Globus pallidus (tissue), 1 donor: ENCODE measurements at regions not wholly inside any gene's neighbourhood (a gene's known extent, or its start where the extent isn't known, plus 50 kb on each side); places are given as distances from the start of the nearest gene placed in this dataset.
"Not testable (repeated sequence)": the region's sequence is repeated elsewhere in the genome, so short reads cannot be mapped to it uniquely, and the experiment has no call there.

Experiments used
- DNase-seq: peaks from one replicate; pipeline ENCODE4 v3.0.0-alpha.2; 2015; ENCODE audit warnings: low spot score

DNA sequence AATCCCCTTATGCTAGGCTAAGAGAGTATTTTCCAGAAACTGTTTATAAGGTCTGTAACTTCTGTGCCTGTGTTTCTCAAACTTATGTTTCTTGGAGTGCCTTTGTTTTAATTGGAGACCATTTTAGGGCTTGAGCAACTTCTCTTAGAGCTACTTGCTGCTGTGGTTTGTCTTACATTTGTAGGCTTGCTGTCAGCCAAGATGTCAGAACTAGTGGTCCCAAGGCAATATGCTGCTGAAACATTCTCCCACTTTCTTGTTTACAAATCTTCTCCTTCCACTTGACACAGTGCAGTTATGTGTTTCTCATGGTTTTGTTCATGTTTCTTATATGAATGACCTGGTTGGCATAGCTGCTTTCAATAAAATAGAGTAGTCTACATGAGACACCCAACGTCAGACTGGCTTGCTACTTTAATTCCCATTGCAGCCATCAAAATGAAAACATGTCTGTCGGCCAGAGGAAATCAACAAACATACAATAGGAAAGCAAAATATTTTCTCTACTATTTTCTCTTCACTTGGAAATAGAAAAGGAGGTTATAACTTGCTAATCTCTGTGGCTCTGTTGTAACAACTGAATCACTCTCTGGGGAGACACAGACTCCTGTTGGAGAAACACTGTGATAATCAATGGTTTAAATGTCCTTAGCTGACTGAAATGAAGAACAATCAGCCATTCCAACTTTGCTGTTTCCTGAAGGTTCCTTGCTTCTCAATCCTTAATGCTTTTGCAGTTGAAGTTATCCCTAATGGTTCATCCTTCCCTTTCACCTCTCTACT lies 426.4 kb downstream of the PDGFC start:
- DNase-seq, result no peak

DNA sequence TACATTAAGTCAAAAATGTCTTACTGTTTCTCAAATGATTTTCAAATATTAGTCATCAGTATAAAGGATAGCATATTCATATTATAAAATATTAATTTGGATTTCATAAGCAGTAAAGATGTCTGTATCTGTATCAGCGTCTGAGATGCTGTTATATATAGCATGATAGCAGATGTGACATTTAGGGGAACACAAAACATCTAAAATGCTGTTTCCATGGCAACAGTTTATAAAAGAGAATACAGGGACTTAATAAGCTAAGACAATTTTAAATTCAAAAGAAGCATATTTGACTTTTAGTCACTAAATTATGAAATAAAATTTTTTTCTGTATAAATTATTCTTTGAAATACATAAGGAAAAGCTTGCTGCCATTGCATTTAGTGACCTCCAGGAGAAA lies 432.2 kb downstream of the PDGFC start:
- DNase-seq, result no peak

DNA sequence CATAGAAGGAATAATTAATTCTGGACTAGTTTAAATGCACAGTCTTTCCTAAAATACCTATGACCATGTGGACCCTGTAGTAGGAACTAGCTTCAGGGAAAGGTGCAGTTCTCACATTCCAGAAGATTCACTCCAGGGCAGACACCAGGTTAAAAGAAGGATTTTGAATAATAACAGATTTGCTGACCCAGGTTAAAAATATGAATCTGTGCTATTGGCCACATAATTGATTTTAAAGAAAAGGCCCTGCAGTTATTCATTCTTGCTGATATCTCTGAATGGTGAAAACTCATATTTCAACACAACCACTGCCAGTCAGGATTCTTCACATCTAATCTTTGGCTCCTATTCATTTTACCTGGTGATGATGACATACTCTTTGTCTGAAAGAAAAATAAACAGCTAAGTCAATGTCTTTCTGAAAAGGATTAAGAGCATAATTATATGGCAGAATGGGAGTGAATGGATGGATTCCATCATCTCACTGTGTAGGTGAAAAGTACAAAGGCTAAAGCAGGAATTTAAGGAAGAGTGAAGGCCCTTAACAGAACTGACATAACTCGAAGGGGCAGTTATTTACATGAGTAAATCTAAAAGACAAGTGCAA lies 432.8 kb downstream of the PDGFC start:
- no peak for DNase-seq

DNA sequence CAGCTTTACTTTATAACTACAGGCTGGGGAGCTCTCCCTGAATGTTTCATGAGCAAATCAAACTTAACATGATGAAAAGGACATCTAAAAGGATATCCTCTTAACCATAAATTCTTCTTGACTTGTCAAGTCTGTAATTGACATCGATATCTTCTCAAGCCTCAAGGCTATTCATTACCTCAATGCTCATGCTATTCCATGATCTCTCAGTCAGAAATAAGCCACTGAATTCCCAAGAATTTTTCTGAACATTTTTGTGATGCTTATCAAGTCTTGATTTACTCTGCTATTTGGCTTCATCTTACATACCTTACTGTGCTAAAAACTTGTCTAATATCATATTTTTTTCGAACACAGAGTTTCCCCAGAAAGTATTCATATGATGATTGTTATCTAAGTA lies 433.4 kb downstream of the PDGFC start:
- DNase-seq, result no peak

DNA sequence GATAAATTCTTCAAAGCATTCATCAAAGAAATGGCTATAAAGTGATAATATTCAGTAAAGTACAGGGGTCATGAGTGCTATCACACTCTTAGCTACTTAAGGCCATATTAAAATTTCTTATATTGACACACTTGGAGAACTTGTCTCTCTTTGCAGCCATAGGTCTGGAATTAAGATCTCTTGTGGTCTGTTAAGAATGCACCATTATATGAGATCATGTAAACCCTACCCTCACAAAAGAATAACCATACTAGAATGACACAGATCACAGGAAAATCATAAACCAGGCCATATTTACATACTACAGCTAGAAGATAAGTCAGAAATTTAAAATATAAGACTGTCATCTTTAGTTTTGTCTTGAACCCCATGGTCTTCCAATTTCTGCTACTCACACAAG lies 434.3 kb downstream of the PDGFC start:
- DNase-seq, result no peak

DNA sequence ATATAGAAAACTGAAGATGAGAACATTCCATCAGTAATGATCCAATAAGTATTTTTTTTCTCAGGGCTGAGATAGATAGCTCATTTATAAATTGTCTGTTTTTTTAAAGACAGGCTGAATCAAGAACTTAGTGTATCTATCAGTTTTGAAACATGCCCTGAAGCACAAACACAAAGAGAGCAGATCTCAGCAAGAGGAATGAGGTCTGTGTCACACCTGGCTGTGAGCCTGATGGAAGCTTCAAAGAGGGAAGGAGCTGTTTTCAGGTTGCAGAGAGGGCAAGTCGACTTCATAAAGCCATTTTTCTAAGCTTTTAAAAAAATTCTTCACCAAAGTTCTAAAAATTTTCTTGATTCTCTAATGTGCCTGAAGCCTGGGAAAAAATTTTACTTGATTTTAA lies 434.9 kb downstream of the PDGFC start:
- no peak for DNase-seq

DNA sequence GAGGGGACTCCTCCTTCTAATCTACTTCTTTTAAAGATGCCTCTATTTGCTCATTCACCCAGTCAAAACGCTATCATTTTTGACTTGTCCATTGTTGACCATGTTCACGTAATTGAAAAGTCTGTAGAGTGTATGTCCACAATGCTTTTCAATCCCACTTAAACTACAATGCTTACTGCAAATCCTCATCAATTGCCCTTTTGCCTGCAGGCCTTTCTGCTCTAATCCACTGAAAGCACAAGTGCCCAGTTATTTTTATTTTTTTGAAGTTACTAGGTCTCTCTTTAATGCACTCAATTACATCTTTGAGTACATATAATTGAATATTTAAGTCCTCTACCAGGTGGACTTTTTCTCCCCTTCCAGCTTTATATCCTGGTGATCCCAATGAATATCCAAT lies 437.4 kb downstream of the PDGFC start:
- DNase-seq, result no peak

DNA sequence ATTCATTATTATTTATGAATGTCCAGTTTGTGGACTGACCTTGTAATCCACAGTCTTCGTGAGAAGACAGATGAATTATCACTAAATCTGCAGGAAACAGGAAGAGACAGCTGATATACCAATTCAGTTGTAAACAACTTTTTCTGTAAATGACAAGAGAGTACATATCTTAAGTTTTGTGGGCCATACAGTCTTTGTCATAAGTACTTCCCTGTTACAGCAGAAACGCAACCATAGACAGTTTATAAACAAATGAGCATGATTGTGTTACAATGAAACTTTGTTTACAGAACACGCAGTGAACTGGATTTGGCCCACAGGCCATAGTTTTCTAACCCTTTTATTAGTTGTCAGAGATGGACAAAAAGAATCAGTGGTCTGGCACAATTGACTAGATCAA lies 443.4 kb downstream of the PDGFC start:
- no peak for DNase-seq

DNA sequence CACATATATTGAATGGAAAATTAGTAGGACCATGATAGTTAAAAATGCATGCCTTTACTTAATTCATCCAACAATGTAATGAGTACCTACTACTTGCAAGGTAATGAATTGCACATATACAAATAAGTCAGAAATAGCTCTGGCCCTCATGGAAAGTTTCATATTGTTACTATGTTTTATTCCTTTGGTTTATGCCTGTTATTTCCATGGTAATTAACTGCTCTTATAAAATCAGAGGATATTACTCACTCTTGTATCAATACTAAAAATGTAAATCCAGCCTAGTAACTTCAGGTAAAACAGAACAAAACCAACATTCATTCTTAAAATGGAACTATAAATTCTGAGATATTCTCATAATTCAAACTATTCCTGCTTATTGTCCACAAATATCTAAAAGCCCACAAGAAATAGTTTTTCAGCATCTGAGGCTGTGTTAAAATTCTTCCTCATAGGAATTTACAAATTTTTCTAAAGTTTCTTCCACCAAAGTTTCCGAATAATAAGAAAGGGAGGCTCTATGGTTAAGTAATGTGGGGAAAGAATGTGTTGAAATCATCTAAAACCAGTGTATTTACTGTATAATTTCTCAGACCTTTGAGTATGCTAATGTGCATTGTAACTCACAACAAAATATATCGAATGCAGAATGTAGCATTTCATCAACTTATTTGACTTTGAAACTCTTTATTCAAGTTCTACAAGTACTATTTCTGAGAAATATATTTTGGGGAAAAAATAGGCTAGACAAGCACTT lies 444.2 kb downstream of the PDGFC start:
- no peak for DNase-seq

DNA sequence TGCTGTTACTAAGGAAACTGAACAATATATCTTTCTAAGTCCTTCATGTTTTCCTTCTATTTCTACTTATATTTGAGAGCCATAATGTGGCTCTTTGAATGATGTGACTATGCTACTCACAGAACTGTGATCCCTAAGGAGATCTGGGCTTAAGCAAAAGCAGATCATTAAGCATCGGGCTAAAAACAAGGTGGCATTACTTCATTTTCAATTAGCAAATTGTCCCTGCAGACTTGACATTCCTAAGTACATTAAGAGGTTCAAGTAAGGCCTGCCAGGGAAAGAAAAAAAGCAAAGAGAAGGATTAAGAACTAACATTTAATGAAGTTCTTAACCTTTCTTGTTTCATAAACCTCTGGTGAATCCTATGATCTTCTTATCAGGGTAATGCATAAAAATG lies 447.6 kb downstream of the PDGFC start:
- no peak for DNase-seq

DNA sequence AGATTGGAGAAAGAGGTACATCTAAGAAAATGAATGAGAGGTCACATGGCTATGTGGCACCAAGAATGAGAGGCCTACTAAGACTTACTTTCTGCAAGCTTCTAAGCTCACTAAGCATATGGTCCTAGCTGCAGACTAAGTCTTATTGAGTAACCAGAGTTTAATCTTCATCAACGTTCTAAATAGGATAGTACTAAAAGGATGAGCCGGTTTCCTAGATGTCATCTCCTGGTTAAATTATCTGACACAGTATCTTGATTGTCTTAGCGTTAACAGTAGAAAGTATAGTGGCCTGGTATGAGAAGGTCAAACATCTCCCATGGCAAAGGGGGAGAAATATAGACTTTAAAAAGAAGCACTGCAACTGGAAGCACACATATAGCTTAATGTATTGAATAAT lies 448.1 kb downstream of the PDGFC start:
- DNase-seq, result no peak

DNA sequence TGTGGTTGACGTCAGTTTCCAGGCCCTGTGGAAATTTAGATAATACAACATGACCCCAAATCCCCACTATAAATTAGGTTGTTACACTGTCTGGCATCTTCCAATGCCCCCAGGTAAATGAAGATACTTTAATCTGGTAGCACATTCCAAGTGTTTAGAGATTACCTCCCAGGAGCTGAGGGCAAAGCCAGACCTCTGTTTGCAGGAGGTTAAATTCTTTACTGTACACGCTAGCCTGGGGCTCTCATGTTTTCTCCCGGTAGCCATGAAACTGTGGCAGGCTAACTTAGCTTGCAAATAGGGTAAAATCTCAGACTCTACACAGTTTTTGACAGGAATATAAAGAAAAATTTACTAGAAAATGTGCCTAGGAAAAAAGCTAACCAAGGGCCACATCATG lies 450.0 kb downstream of the PDGFC start:
- no peak for DNase-seq

DNA sequence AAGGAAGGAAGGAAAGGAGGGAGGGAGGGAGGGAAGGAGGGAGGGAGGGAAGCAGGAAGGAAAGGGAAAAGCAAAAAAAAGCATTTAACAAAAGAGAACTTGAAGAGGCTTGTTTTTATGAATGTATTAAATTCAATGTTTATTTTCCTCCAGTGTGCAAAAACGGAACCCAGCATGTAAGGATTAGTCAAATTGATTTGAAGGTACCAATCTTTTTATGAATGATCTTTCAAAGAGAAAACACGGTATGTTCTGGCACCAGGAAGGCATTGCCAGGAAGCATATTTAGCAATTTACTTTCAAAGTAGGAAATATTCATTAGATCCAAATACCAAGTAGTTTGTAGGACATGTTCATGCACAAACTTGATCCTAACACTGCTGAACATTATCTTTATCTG lies 453.6 kb downstream of the PDGFC start:
- no peak for DNase-seq

DNA sequence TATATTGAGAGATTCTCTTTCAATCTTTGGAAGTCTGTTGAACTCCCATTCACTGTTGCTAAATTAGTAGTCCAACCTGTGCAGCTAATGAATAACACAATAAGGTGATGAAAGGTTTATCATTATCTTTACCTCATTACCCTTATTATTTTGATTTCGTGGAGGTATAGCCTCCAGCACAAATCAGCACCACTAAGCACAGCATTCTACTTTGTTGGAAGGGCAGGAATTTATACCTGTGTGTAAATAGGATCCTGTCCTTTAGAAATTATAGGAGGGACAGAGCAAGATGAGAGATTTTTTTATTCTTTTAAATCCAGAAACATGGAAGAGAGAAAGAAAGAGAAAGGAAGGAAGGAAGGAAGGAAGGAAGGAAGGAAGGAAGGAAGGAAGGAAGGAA lies 454.1 kb downstream of the PDGFC start:
- no peak for DNase-seq

DNA sequence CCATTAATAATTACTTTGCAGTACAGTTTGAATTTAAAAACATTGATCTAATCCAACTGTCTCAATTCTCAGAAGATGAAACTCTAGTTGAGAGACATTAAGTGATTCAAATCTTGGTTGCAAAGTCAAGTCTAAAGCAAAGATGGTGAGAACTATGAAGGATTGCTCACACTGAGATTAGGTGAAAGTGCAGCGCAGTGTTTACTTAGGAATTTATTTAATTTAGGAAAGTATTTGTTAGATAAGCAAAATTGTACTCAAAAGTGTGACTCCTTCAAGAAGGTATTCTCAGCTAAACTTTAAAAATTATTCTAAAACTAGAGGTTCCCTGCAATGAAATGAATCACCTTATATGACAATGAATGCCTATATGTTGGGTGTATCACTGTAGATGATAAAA lies 454.9 kb downstream of the PDGFC start:
- no peak for DNase-seq

DNA sequence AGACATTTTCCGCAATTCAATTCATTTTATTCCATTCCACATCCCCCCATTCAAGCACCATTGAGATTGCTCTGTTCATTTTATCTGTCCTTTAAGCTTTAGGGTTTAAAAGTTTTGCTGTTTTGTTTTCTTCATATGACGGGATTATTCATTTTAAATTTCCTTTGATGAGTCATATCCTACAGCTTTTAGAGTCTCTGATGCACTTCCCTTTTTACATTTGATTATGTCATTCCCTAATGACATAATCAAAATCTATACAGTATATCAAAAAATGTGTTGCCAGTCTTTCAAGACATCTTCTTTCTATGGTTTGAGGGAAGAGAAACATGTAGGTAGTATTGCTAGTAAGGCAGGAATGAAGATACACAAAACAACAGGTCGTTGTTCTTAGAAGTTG lies 456.3 kb downstream of the PDGFC start:
- DNase-seq, result no peak

DNA sequence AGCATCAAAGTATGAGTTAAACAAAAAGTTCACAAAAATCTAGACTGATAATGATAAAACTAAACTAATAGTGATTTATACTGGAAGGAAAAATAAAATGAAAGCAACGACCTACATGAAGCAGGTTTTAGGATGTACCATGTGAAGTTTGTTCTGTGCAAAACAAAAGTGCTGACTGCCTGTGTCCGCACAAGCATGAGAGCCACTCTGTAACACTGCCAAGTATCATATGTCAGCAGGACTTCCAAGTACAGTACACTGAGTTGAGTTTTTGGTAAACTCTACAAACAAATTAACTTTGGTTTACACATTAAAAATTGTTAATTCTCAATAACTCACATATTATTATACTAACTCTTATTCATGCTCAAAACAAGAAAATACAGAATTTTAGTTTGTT lies 459.0 kb downstream of the PDGFC start:
- DNase-seq, result no peak

DNA sequence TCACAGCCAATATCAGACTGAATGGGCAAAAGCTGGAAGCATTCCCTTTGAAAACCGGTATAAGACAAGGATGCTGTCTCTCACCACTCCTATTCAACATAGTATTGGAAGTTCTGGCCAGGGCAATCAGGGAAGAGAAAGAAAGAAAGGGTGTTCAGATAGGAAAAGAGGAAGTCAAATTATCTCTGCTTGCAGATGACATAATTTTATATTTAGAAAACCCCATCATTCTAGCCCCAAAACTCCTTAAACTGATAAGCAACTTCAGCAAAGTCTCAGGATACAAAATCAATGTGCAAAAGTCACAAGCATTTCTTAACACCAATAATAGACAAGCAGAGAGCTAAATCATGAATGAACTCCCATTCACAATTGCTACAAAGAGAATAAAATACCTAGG lies 461.7 kb downstream of the PDGFC start:
- DNase-seq, result not testable (repeated sequence)

DNA sequence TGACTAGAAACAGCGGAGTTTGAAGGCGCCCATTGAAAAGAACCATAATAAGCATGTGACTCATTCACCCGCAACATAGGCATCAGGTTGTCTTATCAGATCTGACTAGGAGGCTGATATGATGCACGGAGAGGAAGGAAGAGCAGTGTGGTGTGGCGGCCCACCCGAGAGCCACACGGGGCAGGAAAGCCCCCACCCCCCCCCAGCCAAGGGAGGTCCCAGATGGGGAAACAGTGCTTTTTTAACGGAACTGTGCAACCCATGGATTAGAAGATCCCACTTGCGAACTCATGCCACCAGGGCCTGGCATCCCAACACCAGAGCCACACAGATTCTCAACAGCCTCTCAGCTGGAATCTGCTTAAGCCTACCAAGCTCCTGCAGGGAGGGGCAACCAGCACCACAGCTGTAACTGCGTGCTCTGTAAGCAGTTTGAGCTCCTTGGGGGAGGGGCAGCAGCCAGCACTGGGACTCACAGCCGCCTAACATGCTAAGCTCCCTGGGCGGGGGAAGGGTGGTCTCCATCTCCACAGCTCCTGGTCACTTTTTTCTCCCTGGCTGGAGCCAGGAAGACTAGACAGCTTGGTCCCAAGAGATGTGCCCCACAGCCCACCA lies 466.2 kb downstream of the PDGFC start:
- DNase-seq, result no peak

DNA sequence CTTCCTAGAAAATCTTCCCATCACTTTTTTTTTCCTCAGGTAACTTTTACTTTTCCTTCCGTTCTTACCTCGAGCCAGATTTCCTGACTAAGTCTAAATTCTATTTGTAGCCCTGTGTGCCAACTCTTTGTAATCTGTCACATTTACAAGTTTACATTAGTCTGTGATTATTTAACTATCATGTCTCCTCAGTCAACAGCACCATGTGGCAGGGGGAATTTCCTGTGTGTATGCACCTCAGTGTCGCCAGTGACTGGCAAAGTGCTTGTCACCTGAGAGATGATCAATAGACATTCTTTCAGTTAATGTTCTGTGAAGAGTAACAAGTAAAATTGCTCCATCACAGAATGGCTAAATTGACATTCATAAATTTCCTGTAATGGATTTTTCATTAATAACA lies 468.5 kb downstream of the PDGFC start:
- DNase-seq, result no peak

DNA sequence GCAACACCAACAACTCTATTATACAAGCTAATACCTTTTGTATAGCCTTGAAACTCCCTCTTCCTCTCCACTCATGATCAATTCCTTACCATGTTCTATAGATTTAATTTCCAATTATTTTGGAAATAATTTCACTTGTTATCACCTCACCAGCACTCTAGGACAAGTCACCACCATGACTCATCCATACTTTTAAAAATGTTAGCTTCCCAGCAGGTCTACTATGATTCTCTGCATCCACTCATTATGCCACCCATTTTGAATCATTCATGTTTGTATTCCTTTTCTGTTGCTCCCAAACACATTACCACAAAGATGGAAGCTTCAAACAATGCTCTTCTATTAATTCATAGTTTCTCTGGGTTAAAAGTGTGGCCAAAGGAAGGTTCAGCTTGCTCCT lies 469.6 kb downstream of the PDGFC start:
- no peak for DNase-seq

DNA sequence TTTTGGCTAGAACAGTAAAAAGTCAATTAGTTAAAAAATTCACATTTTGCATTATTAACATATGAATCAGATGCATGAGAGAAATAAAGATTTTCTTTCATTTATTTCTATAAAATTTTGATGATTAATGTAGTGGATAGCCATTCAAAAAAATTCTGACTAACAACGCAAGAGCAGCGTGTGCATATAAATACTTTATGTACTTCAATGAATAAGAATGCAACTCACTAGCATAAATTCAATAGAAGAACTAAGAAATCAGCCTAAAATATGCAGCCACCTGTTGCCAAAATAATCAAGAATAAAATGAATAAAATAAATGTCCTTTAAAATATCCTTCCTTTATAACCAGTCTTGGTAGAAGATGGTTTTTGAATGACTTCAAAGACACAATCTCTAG lies 471.9 kb downstream of the PDGFC start:
- no peak for DNase-seq

DNA sequence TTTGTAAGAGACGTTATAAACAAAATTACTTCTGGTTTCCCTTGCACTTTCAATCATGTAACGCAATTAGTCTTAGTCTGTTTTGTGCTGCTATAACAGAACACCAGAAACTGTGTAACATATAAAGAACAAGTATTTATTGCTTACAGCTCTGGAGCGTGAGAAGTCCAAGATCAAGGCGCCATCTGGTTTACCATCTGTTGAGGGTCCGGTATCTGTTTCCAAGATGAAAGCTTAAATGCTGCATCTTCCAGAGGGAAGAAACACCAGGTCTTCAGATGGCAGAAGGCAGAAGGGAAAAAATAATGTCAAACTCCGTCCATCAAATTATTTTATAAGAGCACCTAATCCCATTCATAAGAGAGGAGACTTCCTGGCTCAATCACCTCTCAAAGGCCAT lies 474.1 kb downstream of the PDGFC start:
- no peak for DNase-seq
